BJ (cell line): ENCODE measurements at regions not wholly inside any gene's neighbourhood (a gene's known extent, or its start where the extent isn't known, plus 50 kb on each side); places are given as distances from the start of the nearest gene placed in this dataset.

Experiments
- CTCF ChIA-PET: fragments of 350-600 bp; formaldehyde crosslinking; extraction: SDS; loops from one replicate; lab custom pipeline; 2021; ENCODE audit warnings: antibody characterized with exemption, inconsistent platforms; lab: Yijun Ruan, JAX
- POLR2A ChIA-PET: fragments of 300-600 bp; sonication (Branson Sonifier 250); formaldehyde crosslinking; extraction: SDS; loops from one replicate; lab custom pipeline; 2021; ENCODE audit warnings: antibody characterized with exemption; lab: Charles Lee
- DNase-seq: peaks from one replicate; pipeline ENCODE4 v3.0.0-alpha.2; 2011; ENCODE audit warnings: low read depth
- H3K27me3 ChIP-seq: 2 replicates; pipeline ENCODE4 v1.6.0; 2011; ENCODE audit warnings: low read length; ENCODE audit not compliant: control insufficient read depth, insufficient read depth
- H3K36me3 ChIP-seq: 2 replicates; pipeline ENCODE4 v1.5.1; 2011; ENCODE audit warnings: low read length; ENCODE audit not compliant: control insufficient read depth, insufficient read depth
- H3K4me3 ChIP-seq: 2 replicates; pipeline ENCODE4 v1.5.1; 2011; ENCODE audit warnings: low read depth, mild to moderate bottlenecking, control low read depth, low read length
- TF ChIP-seq, protein P1 (sequence below): IDR thresholded peaks from 2 replicates; pipeline ENCODE4 v1.5.1; 2011; ENCODE audit warnings: low read depth, mild to moderate bottlenecking, control low read depth, inconsistent platforms, low read length, moderate library complexity; ENCODE audit not compliant: insufficient read depth

GRCh38 chr5:29238115-29238514 is 1955.4 kb upstream of the CDH6 start:
- TF ChIP-seq, protein P1, sequence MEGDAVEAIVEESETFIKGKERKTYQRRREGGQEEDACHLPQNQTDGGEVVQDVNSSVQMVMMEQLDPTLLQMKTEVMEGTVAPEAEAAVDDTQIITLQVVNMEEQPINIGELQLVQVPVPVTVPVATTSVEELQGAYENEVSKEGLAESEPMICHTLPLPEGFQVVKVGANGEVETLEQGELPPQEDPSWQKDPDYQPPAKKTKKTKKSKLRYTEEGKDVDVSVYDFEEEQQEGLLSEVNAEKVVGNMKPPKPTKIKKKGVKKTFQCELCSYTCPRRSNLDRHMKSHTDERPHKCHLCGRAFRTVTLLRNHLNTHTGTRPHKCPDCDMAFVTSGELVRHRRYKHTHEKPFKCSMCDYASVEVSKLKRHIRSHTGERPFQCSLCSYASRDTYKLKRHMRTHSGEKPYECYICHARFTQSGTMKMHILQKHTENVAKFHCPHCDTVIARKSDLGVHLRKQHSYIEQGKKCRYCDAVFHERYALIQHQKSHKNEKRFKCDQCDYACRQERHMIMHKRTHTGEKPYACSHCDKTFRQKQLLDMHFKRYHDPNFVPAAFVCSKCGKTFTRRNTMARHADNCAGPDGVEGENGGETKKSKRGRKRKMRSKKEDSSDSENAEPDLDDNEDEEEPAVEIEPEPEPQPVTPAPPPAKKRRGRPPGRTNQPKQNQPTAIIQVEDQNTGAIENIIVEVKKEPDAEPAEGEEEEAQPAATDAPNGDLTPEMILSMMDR, result no peak
- CTCF ChIA-PET, result no interaction called here
- DNase-seq, result no peak
- Histone ChIP-seq H3K27me3 (no peaks in the 10 kb centered on the region), H3K36me3 (no peaks in the 10 kb centered on the region), H3K4me3 (no peak overlapping the region)
- POLR2A ChIA-PET, result no interaction called here

DNA sequence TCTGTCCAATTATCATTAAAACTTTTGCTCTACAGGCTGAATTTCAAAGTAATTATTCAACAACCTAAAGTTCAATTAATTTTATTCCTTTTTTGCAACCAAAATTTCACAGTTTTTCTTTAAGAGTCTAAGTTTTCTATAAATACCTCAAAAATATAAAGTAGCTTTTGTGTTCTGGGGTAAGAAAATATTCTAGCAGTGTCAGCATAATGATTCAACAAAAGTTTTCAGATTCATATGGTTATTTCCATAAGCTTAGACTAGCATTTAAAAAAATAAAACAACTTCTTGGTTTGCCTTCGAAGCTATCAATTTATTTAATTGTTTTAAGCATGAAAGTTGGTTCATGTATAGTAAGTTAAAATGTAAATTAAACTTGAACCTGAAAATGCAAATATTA is 1962.3 kb upstream of the CDH6 start:
- TF ChIP-seq, protein P1, result no peak
- CTCF ChIA-PET, result no interaction called here
- POLR2A ChIA-PET, result no interaction called here

DNA sequence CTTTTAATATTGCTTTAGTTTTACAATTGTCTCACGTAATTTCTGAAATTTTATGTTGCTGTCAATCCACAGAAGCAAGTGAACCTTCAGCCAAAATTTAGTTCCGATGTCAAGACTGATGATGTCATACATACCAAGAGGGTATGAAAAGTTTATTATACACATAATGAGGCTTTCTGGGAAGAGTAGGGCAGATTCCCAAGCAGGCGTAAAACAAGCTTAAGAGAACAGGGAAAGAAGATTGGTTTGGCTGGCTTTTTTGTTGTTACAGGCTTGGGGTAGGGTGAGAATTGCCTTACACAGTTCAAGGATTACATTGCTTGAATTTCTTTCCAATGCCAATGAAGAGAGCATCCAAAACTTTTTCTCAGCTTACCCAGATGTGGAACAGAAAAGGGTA is 1962.9 kb upstream of the CDH6 start:
- H3K4me3 ChIP-seq, result no peak overlapping the region
- POLR2A ChIA-PET, result no interaction called here
- CTCF ChIA-PET, result no interaction called here
- DNase-seq, result no peak
- TF ChIP-seq, protein P1, result no peak
- H3K27me3 ChIP-seq, result no peaks in the 10 kb centered on the region
- no peaks in the 10 kb centered on the region for H3K36me3 ChIP-seq

More for the DNA sequence above, 1962.3 kb upstream of the CDH6 start:
- no peak for DNase-seq
- Histone ChIP-seq H3K36me3 (no peaks in the 10 kb centered on the region), H3K4me3 (no peak overlapping the region), H3K27me3 (no peaks in the 10 kb centered on the region)

GRCh38 chr5:29229461-29229860 is 1964.0 kb upstream of the CDH6 start:
- no peak overlapping the region for H3K4me3 ChIP-seq
- H3K27me3 ChIP-seq, result no peaks in the 10 kb centered on the region
- TF ChIP-seq, protein P1, result no peak
- no peak for DNase-seq
- CTCF ChIA-PET, result no interaction called here
- POLR2A ChIA-PET, result no interaction called here
- H3K36me3 ChIP-seq, result no peaks in the 10 kb centered on the region

DNA sequence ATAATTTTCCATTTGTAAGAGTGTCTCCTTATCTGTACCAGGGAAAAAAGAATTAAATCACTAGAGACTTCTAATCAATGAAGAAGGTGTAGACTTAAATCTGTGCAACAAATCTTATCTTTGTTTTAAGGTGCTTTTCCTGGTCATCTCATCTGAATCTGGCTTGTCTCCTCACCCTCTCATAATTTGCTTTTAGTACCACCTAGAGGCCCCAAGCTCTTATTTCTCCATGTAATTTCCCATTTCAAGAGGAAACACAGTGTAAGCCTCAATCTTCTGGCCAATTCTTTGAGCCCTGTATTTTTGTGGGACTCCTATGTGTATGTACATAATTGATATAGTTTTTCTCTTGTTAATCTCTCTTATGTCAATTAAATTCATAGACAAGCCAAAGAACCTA is 1975.3 kb upstream of the CDH6 start:
- no peaks in the 10 kb centered on the region for H3K36me3 ChIP-seq
- no peak for DNase-seq
- H3K4me3 ChIP-seq, result no peak overlapping the region
- TF ChIP-seq, protein P1, result no peak
- POLR2A ChIA-PET, result no interaction called here
- no peaks in the 10 kb centered on the region for H3K27me3 ChIP-seq
- CTCF ChIA-PET, result no interaction called here
